ENCODE measurements at regions not wholly inside any gene's neighbourhood (a gene's known extent, or its start where the extent isn't known, plus 50 kb on each side); places are given as distances from the start of the nearest gene placed in this dataset.

DNA sequence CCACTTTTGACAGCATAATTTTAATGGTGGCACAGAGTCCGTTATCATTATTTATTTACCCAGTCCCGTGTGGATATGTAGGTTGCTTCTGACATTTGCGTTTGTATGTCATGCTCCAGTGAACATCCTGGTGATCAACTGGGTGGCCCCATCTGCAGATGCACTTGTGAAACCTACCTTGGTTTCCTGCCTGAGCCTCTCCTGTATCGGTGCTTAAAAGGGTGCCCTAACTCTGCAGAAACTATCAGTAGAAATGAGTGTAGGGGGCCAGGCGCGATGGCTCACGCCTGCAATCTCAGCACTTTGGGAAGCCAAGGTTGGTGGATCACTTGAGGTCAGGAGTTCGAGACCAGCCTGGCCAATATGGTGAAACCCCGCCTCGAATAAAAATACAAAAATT, 92.1 kb upstream of the IER5L start:
- intact Hi-C loops (cut with micrococcal nuclease): no loop called here
- no peak overlapping the region for H2AFZ ChIP-seq (ENCODE audit: low read depth, low read length, poor library complexity, severe bottlenecking)
- no peak overlapping the region for H3K4me2 ChIP-seq (ENCODE audit: low read length)
- TF ChIP-seq RAD21 (IDR thresholded peaks at IDR 0.05; ENCODE audit: low read depth) (no peak), EGR1 (IDR thresholded peaks at IDR 0.05; ENCODE audit: low read depth) (no peak), EZH2 (IDR thresholded peaks at IDR 0.05) (no peak), CBX3 (IDR thresholded peaks at IDR 0.05; ENCODE audit: low read depth) (no peak), ELF1 (IDR thresholded peaks at IDR 0.05; ENCODE audit: borderline replicate concordance, low read depth) (no peak), SP1 (IDR thresholded peaks at IDR 0.05; ENCODE audit: low read depth) (no peak), SRF (IDR thresholded peaks at IDR 0.05; ENCODE audit: low read depth) (no peak), TCF7L2 (IDR thresholded peaks at IDR 0.05; ENCODE audit: borderline replicate concordance, extremely low read depth, insufficient read depth, insufficient read length) (no peak), SIN3A (IDR thresholded peaks at IDR 0.05; ENCODE audit: low read depth) (no peak), YY1 (IDR thresholded peaks at IDR 0.05; ENCODE audit: extremely low read depth, insufficient replicate concordance, low read depth, low read length) (no peak), ZNF274 (IDR thresholded peaks at IDR 0.05; ENCODE audit: low read depth, low read length) (no peak), ZFX (IDR thresholded peaks at IDR 0.05) (no peak), POLR2A (IDR thresholded peaks at IDR 0.05; ENCODE audit: borderline replicate concordance, extremely low read depth, insufficient read depth, insufficient read length) (no peak), CEBPB (IDR thresholded peaks at IDR 0.05; ENCODE audit: low read depth) (no peak), EZH2phosphoT487 (IDR thresholded peaks at IDR 0.05; ENCODE audit: borderline replicate concordance) (no peak), FOSL1 (IDR thresholded peaks at IDR 0.05; ENCODE audit: low read depth) (no peak)
- TF ChIP-seq, protein P1, sequence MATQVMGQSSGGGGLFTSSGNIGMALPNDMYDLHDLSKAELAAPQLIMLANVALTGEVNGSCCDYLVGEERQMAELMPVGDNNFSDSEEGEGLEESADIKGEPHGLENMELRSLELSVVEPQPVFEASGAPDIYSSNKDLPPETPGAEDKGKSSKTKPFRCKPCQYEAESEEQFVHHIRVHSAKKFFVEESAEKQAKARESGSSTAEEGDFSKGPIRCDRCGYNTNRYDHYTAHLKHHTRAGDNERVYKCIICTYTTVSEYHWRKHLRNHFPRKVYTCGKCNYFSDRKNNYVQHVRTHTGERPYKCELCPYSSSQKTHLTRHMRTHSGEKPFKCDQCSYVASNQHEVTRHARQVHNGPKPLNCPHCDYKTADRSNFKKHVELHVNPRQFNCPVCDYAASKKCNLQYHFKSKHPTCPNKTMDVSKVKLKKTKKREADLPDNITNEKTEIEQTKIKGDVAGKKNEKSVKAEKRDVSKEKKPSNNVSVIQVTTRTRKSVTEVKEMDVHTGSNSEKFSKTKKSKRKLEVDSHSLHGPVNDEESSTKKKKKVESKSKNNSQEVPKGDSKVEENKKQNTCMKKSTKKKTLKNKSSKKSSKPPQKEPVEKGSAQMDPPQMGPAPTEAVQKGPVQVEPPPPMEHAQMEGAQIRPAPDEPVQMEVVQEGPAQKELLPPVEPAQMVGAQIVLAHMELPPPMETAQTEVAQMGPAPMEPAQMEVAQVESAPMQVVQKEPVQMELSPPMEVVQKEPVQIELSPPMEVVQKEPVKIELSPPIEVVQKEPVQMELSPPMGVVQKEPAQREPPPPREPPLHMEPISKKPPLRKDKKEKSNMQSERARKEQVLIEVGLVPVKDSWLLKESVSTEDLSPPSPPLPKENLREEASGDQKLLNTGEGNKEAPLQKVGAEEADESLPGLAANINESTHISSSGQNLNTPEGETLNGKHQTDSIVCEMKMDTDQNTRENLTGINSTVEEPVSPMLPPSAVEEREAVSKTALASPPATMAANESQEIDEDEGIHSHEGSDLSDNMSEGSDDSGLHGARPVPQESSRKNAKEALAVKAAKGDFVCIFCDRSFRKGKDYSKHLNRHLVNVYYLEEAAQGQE (IDR thresholded peaks at IDR 0.05; ENCODE audit: low read depth): no peak
- TF ChIP-seq, protein P2, sequence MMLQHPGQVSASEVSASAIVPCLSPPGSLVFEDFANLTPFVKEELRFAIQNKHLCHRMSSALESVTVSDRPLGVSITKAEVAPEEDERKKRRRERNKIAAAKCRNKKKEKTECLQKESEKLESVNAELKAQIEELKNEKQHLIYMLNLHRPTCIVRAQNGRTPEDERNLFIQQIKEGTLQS (IDR thresholded peaks at IDR 0.05): no peak
- TF ChIP-seq, protein P3, sequence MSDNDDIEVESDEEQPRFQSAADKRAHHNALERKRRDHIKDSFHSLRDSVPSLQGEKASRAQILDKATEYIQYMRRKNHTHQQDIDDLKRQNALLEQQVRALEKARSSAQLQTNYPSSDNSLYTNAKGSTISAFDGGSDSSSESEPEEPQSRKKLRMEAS (IDR thresholded peaks at IDR 0.05): no peak
- TF ChIP-seq, protein P4, sequence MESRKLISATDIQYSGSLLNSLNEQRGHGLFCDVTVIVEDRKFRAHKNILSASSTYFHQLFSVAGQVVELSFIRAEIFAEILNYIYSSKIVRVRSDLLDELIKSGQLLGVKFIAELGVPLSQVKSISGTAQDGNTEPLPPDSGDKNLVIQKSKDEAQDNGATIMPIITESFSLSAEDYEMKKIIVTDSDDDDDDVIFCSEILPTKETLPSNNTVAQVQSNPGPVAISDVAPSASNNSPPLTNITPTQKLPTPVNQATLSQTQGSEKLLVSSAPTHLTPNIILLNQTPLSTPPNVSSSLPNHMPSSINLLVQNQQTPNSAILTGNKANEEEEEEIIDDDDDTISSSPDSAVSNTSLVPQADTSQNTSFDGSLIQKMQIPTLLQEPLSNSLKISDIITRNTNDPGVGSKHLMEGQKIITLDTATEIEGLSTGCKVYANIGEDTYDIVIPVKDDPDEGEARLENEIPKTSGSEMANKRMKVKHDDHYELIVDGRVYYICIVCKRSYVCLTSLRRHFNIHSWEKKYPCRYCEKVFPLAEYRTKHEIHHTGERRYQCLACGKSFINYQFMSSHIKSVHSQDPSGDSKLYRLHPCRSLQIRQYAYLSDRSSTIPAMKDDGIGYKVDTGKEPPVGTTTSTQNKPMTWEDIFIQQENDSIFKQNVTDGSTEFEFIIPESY (IDR thresholded peaks at IDR 0.05; ENCODE audit: extremely low read depth, insufficient replicate concordance, low read length): no peak
- no peaks in the 10 kb centered on the region for H3K9me3 ChIP-seq (ENCODE audit: control insufficient read depth in 1 of 2, insufficient read depth in 1 of 2, low read depth in 1 of 2, low read length in 2 of 2)
- DNase-seq (ENCODE audit: low read depth, low spot score) (no peak), ATAC-seq (no peak)
- H3K9ac ChIP-seq (ENCODE audit: low read length): no peak overlapping the region
- no peaks in the 10 kb centered on the region for H3K79me2 ChIP-seq (ENCODE audit: insufficient read depth, low read length)
- H3K4me1 ChIP-seq (ENCODE audit: control insufficient read depth in 1 of 2, insufficient read depth in 2 of 2, low read length in 2 of 2): peaks cover 4 to 7% of the 10 kb centered on the region in 2 experiments; a peak in 2 of 4 replicates
- no TSS peak for BruUV-seq (replicated peaks)
- no peak overlapping the region for H3K27ac ChIP-seq (ENCODE audit: low read depth, low read length)
- ChIA-PET POLR2A (no interaction called here), RAD21 (ENCODE audit: low non-redundant PET in 1 of 2, low total read pairs in 2 of 2, uncharacterized antibody in 2 of 2, unreplicated experiment in 2 of 2) (no interaction called here), CTCF (no interaction called here)
- no peak overlapping the region for H3K4me3 ChIP-seq (replicated peaks in 1 of 2; ENCODE audit: low read depth in 1 of 2, low read length in 2 of 2)
- H3K27me3 ChIP-seq (ENCODE audit: insufficient read depth, low read length): no peaks in the 10 kb centered on the region
- H3K36me3 ChIP-seq (ENCODE audit: control insufficient read depth in 1 of 2, insufficient read depth in 2 of 2, low read length in 2 of 2): no peaks in the 10 kb centered on the region
- no peaks in the 10 kb centered on the region for H4K20me1 ChIP-seq (ENCODE audit: insufficient read depth)
- no peaks in the 10 kb centered on the region for H3K9me2 ChIP-seq (ENCODE audit: insufficient read depth)
